Ecto neural progenitor cell (in vitro differentiated cells): ENCODE measurements at regions not wholly inside any gene's neighbourhood (a gene's known extent, or its start where the extent isn't known, plus 50 kb on each side); places are given as distances from the start of the nearest gene placed in this dataset.

Experiments used
- DNase-seq: peaks from one replicate; pipeline ENCODE4 v3.0.0-alpha.2; 2018; ENCODE audit warnings: low spot score

DNA sequence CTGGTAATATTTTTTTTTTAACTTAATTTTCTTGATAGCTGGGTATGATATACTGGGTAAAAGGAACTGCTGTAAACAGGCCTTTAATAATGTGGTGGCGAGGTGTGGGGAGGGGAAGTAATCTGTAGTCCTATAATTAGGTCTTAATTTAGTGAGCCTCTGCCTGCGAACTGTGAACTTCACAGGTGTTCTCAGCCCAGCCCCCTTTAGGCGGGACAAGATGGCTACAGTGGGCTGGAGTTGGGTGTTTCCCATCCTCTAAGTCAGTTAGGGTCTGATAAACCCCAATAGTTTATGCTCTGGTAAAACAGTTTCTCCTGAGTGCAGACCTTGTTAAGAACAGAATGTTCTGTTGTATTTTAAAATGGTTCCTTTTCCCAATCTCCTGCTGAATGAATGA, 97.6 kb upstream of the SERP2 start:
- no peak for DNase-seq

DNA sequence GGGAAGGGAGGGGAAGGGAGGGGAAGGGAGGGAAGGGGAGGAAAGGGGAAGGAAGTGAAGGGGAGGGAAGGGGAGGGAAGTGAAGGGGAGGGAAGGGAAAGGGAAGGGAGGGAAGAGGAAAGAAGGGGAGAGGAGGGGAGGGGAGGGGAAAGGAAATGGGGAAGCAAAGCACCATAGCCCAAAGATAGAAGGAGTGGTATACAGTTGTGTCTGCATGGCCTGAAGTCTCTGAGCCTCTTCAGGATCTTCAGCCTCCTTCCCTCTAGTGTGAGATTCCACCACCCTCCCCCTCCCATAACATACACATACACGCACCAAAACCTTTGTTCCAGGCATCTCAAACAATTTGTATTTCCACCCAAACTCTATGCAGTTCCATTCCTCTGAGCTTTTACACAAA, 96.2 kb upstream of the SERP2 start:
- no peak for DNase-seq

DNA sequence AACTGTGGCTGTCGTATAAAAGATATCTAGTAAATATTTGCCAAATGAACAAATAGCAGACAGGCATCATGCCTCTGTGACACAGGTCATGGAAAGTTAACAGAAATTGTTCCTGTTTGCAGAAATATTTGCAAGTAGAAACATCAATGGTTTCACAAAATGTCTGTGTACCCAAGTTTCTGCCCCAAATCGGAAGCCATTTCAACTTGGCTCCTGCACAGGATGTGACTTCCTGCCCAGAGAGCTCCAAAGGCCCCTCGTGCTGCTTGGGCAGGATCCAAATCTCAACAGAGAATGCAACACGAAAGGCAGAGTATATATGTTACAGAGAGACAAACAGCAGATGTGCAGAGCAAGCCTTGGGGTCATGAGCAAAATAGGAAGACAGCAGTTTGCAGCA, 95.5 kb upstream of the SERP2 start:
- no peak for DNase-seq

DNA sequence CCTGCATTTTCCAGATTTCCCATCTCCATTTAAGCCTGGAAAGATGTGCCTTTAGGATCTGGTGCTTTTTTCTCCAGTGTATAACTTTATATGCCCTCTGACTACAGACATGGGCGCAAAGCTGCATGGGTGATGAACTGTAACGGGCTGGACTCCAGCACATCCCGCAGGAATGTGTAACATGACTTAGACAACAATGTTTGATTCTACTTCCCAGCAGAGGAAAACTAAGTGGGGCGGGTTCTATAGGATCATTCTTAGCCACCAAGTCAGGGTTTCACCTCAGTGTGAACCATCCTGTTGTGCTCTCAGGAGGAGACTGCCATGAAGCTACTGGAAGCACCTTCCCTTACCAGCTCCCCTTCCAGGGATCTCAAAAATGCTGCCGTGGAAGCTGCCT, 93.2 kb upstream of the SERP2 start:
- no peak for DNase-seq

- DNase-seq: no peak
These were observed 92.2 kb upstream of the SERP2 start for GRCh38 chr13:44281252-44282000.

GRCh38 chr13:44283600-44283999, 90.0 kb upstream of the SERP2 start:
- no peak for DNase-seq

DNA sequence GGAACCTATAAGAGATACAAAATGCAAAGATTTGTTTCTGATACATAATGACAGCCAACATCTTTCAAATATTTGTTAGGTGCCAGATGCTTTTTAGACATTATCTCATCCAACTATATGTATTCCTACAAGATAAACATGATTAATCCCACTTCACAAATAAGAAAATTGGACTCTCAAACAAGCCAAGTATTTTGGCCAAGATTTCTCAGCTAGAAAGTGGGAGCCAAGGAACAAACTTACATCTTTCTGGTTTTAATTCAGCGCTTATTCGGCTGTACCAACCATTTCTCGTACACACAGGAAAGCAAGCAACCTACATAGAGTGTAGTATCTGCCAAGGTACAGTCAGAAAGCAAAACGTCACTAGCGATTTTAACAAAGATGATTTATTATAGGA, 85.7 kb upstream of the SERP2 start:
- DNase-seq: no peak

DNA sequence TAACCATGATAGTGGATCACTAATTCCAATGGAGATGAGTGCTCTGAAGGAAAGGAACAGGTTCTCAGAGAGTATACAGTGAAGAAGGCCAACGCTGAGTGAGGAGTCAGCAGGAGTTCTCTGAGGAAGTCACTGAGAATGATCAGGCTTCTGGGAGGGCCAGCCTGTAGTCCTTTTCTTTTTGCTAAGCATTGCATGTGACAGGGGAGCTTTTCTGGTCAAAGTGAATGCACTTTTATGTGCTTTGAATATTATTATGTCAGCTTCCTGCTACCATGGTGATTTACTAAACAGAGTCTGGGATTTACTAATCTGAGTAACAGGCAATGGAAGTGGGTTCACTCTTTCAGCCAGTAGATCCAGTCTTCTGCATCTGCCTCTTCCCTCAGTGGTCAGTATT, 81.1 kb upstream of the SERP2 start:
- DNase-seq: no peak

- no peak for DNase-seq
These were observed 80.2 kb upstream of the SERP2 start for GRCh38 chr13:44293374-44293773.

GRCh38 chr13:44293908-44294735, 79.5 kb upstream of the SERP2 start:
- DNase-seq: no peak

- DNase-seq: no peak
These were observed 78.7 kb upstream of the SERP2 start for GRCh38 chr13:44294876-44295275.

DNA sequence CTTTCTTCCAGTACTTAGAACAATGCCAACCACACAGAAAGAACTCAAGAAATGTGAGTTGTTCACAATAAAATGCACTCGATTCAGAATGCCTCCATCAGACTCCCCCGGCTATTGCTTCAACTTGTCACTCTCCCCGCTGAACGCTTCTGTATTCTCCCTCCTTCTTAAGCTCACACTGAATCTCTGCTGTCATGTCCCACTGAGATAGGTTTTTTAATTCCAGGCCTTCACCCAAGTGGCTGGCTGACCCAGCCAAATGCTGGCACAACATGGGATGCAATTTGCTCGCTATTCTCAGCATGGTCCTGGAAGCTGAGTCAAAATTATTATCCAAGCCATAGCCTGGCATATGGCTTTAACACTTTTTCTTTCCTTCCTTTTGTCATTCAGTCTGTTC, 76.8 kb upstream of the SERP2 start:
- DNase-seq: no peak

- DNase-seq: no peak
These were observed 75.3 kb upstream of the SERP2 start for GRCh38 chr13:44298314-44298713.

DNA sequence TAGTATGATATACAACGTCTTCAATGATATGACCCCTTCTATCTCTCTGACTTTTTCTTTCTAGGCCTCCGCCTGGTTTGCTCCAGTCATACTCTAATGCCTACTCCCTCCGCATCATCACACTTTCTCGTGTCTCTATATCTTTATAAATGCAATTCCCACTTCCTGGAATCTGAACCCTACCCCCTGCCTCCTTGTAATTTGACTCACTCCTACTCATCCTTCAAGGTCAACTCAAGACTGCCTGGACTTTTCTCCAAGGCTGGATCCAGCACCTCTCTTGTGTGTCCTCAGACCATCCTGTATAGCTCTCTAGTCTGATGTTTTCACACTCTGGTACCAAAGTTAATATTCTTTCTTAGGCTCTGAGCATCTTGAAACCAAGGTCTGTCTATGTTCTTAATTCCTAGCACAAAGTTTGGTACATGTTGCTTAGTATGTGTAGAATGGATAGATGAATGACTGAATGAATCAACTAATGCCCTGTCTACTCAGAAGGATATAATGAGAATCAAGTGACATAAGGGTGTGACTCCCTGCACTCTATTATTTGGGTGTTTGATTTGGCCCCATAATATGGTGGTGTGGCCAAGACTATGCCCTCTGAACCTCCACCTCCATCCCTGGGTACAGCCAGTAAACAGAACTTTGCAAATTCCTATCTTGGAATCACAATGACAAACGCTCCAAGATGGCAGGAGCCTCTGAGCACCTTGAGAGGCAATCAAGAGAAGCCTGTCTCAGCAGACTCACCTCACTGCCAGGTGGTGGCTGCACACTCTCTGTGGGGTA, 74.3 kb upstream of the SERP2 start:
- no peak for DNase-seq

- no peak for DNase-seq
These were observed 72.6 kb upstream of the SERP2 start for GRCh38 chr13:44300895-44301638.

GRCh38 chr13:44301639-44302015, 72.0 kb upstream of the SERP2 start:
- no peak for DNase-seq

- DNase-seq: no peak
These were observed 71.4 kb upstream of the SERP2 start for GRCh38 chr13:44302233-44302632.

- no peak for DNase-seq
These were observed 70.6 kb upstream of the SERP2 start for GRCh38 chr13:44302940-44303575.

GRCh38 chr13:44303681-44304432, 69.8 kb upstream of the SERP2 start:
- DNase-seq: no peak

DNA sequence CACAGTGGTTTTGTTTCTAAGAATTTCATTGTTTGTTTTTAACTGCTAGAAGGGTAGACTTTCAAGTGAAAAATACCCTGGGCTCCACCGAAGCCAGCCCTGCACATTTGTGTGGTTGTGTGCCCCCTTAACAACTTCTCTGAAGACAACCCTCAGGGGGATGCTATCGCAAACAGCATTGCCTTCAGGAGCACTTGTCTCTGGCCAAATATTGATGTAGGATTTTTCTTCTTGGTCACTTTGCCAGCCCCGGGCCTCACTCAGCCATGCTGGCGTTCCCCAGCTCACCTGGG, 69.2 kb upstream of the SERP2 start:
- no peak for DNase-seq

- DNase-seq: no peak
These were observed 68.3 kb upstream of the SERP2 start for GRCh38 chr13:44305286-44305685.
